ENCODE measurements at regions not wholly inside any gene's neighbourhood (a gene's known extent, or its start where the extent isn't known, plus 50 kb on each side); places are given as distances from the start of the nearest gene placed in this dataset.

DNA sequence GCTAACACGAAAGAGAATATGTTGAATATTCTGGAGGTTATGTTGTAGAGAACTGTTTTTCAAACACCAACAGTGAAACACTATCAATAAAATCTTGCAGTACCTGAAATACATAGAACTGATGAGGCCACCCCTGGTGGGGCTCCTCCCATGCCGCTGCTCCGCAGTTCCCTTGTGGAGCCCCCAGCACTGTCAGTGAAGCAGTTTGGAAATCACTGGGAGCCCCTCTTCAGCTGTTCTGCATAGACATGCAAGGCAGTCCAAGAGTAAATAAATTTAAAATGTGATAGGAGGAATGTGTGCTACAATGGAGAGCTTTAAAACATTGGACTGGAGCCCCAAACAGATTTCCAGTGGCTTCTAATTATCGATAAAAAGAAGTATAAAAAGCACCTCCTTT is 189.4 kb downstream of the FNDC1 start:
- TF ChIP-seq, protein P1, sequence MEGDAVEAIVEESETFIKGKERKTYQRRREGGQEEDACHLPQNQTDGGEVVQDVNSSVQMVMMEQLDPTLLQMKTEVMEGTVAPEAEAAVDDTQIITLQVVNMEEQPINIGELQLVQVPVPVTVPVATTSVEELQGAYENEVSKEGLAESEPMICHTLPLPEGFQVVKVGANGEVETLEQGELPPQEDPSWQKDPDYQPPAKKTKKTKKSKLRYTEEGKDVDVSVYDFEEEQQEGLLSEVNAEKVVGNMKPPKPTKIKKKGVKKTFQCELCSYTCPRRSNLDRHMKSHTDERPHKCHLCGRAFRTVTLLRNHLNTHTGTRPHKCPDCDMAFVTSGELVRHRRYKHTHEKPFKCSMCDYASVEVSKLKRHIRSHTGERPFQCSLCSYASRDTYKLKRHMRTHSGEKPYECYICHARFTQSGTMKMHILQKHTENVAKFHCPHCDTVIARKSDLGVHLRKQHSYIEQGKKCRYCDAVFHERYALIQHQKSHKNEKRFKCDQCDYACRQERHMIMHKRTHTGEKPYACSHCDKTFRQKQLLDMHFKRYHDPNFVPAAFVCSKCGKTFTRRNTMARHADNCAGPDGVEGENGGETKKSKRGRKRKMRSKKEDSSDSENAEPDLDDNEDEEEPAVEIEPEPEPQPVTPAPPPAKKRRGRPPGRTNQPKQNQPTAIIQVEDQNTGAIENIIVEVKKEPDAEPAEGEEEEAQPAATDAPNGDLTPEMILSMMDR (IDR thresholded peaks at IDR 0.05): no peak
- TF ChIP-seq POLR2A (IDR thresholded peaks at IDR 0.05): no peak
- H3K36me3 ChIP-seq: no peaks in the 10 kb centered on the region
- H3K4me3 ChIP-seq (replicated peaks in 1 of 3): no peak overlapping the region
- intact Hi-C loops (cut with DNase I): no loop called here
- 76 to 84% methylated on average over 4 of the region's 4 CpGs for WGBS, 2 donors
- H3K4me1 ChIP-seq: no peaks in the 10 kb centered on the region
- H3K27ac ChIP-seq: no peak overlapping the region
- H3K9me3 ChIP-seq: no peaks in the 10 kb centered on the region
- H3K27me3 ChIP-seq: no peaks in the 10 kb centered on the region
- no peak for DNase-seq

DNA sequence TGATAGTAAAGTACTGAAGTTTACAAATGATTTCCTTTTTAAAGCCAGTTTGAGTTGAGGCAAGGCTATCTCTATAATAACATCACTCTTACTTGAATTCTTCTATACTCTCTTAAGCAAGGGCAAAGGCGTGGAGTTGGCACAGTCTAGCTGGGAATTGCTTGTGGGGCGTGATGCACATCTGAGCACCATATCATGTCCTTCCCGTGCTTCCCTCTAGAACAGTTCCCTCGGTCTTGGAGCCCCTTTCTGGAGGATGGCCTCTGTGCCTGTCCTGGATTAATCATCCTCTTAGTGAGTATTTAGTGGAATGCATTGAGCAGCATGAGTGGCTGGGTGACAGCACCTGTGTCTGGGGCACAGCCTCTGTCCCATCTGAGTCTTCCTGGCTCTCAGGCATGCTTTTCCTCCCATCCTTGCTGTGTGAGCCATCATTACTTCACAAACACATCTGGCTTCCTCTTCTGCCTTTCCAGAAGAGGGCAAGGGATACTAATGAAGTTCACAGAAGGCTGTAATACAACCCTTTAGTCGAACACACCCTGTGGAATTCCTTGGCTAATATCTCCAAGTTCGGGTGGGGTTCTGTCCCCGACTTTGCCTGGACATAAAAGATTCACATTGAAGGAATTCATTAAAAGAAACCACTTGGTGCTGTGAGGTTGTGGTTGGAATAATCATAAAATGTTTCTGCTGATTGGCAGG is 188.2 kb downstream of the FNDC1 start:
- 67 to 76% methylated on average over 7 of the region's 7 CpGs for WGBS, 2 donors
- TF ChIP-seq POLR2A (IDR thresholded peaks at IDR 0.05): no peak
- TF ChIP-seq, protein P1 (IDR thresholded peaks at IDR 0.05): no peak
- intact Hi-C loops (cut with DNase I): no loop called here
- Histone ChIP-seq H3K4me3 (replicated peaks in 1 of 3) (no peak overlapping the region), H3K36me3 (no peaks in the 10 kb centered on the region), H3K4me1 (no peaks in the 10 kb centered on the region), H3K27me3 (no peaks in the 10 kb centered on the region), H3K27ac (no peak overlapping the region), H3K9me3 (no peaks in the 10 kb centered on the region)
- DNase-seq: no peak

DNA sequence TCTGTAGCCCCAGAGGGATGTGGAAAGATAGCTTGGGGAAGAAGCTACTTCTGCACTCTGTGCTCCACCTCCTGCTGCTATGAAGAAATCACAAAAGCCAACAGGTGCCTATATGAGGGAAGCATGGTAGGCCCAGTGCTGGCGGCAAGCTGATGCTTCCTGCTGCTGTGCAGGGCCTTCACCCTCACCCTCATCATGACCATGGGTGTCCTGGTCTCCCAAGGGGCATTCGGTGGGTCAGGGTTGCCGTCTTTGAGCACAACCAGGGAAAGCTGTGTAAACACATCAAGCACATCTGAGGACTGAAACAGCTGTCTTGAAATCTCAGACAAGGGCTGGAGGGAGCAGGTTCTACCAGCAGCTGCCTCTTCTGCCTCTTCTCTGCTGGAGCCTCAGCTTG is 184.0 kb downstream of the FNDC1 start:
- no peak for TF ChIP-seq POLR2A (IDR thresholded peaks at IDR 0.05)
- TF ChIP-seq, protein P1 (IDR thresholded peaks at IDR 0.05): no peak
- no peaks in the 10 kb centered on the region for H3K27me3 ChIP-seq
- 70 to 88% methylated on average over 2 to 3 of the region's 3 CpGs for WGBS, 2 donors
- H3K9me3 ChIP-seq: no peaks in the 10 kb centered on the region
- H3K36me3 ChIP-seq: no peaks in the 10 kb centered on the region
- intact Hi-C loops (cut with DNase I): no loop called here
- H3K4me3 ChIP-seq (replicated peaks in 1 of 3): no peak overlapping the region
- H3K4me1 ChIP-seq: no peaks in the 10 kb centered on the region
- H3K27ac ChIP-seq: no peak overlapping the region
- no peak for DNase-seq

DNA sequence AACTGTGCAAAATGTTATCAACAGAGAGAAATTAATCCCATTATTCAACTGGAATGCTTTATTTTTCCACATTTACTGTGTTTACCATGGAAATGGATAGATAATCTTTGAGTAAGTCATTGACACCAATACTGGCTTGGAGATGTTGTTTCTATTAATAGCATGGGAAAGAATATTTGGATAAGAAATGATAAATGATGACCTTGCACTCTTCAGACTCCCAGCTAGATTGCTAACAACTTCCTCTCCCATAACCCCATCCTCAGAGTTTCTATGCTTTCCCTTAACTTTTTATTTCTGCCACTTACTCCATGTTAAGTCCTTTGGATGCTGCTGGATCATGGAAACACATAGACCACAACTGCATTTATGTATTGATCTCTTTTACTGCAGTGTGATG is 182.5 kb downstream of the FNDC1 start:
- Histone ChIP-seq H3K9me3 (no peaks in the 10 kb centered on the region), H3K27me3 (no peaks in the 10 kb centered on the region), H3K27ac (no peak overlapping the region), H3K4me1 (no peaks in the 10 kb centered on the region), H3K36me3 (no peaks in the 10 kb centered on the region), H3K4me3 (replicated peaks in 1 of 3) (no peak overlapping the region)
- intact Hi-C loops (cut with DNase I): no loop called here
- no peak for DNase-seq
- no peak for TF ChIP-seq POLR2A (IDR thresholded peaks at IDR 0.05)
- TF ChIP-seq, protein P1 (IDR thresholded peaks at IDR 0.05): no peak

DNA sequence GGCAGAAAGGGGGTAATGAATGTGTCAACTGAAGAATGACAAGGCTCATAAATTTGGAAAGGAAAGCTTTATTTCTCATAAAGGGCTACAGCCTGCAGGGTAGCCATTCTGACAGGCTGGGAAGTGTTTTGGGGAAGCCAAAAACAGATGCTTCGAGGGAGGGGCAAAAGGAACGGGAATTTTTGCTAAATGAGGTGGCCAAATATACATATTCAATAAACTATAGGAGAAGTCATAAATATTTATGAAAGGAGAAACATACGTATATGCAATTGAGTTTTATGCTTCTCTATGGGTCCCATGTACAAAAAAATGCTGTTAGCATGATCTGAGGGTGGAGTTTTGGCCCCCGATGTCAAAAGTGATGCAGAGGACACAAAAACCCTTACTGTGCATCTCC is 180.7 kb downstream of the FNDC1 start:
- no peaks in the 10 kb centered on the region for H3K36me3 ChIP-seq
- H3K27me3 ChIP-seq: no peaks in the 10 kb centered on the region
- TF ChIP-seq, protein P1 (IDR thresholded peaks at IDR 0.05): no peak
- TF ChIP-seq POLR2A (IDR thresholded peaks at IDR 0.05): no peak
- intact Hi-C loops (cut with DNase I): no loop called here
- H3K27ac ChIP-seq: no peak overlapping the region
- no peak overlapping the region for H3K4me3 ChIP-seq (replicated peaks in 1 of 3)
- DNase-seq: no peak
- WGBS, 2 donors: 78 to 84% methylated on average over 4 of the region's 4 CpGs
- no peaks in the 10 kb centered on the region for H3K4me1 ChIP-seq
- no peaks in the 10 kb centered on the region for H3K9me3 ChIP-seq

All from thyroid gland (tissue), 4 donors.